PC-9 (cell line): ENCODE measurements at regions not wholly inside any gene's neighbourhood (a gene's known extent, or its start where the extent isn't known, plus 50 kb on each side); places are given as distances from the start of the nearest gene placed in this dataset.
"Not testable (repeated sequence)": the region's sequence is repeated elsewhere in the genome, so short reads cannot be mapped to it uniquely, and the experiment has no call there.

ENCODE experiments used
- BruUV-seq: library from RNA; stranded (reverse); fragments of 400-500 nt; replicated peaks from 2 replicates; lab custom pipeline; 2021; lab: Mats Ljungman, UMichigan
- CTCF ChIA-PET: fragments of 300-600 bp; sonication (Branson Sonifier 250); formaldehyde crosslinking; loops from one replicate; lab custom pipeline; 2022; ENCODE audit warnings: antibody characterized with exemption; lab: Charles Lee
- POLR2A ChIA-PET: fragments of 300-600 bp; sonication (Branson Sonifier 250); formaldehyde crosslinking; loops from one replicate; lab custom pipeline; 2022; ENCODE audit warnings: antibody characterized with exemption; ENCODE audit not compliant: unreplicated experiment; lab: Charles Lee
- DNase-seq, 2 experiments: peaks; one replicate each; pipeline versions ENCODE4 v3.0.0 to v3.0.0-alpha.2; 2015 to 2022; ENCODE audit warnings: mixed read lengths in 1 of 2
- H2AFZ ChIP-seq: fragments of 200-600 bp; sonication (generic); 2 replicates; pipeline ENCODE4 v1.8.1; 2017; ENCODE audit warnings: antibody characterized with exemption
- H3F3A ChIP-seq: fragments of 200-600 bp; sonication (generic); 2 replicates; pipeline ENCODE4 v1.8.1; 2017; ENCODE audit warnings: antibody characterized with exemption, mild to moderate bottlenecking, low read depth; ENCODE audit not compliant: insufficient read depth
- H3K27ac ChIP-seq: fragments of 200-600 bp; sonication (generic); 2 replicates; pipeline ENCODE4 v1.6.1; 2016; ENCODE audit warnings: mixed run types
- H3K27me3 ChIP-seq: fragments of 200-600 bp; sonication (generic); 2 replicates; pipeline ENCODE4 v1.6.1; 2016; ENCODE audit warnings: low read depth, mixed run types; ENCODE audit not compliant: insufficient read depth
- H3K36me3 ChIP-seq: fragments of 200-600 bp; sonication (generic); 2 replicates; pipeline ENCODE4 v1.6.1; 2016; ENCODE audit warnings: low read depth, mixed run types
- H3K4me1 ChIP-seq: fragments of 200-600 bp; sonication (generic); replicated peaks from 2 replicates; pipeline ENCODE4 v1.6.1; 2016; ENCODE audit warnings: mixed run types; ENCODE audit not compliant: insufficient read depth
- H3K4me2 ChIP-seq: fragments of 200-600 bp; sonication (generic); 2 replicates; pipeline ENCODE4 v1.6.1; 2017; ENCODE audit warnings: mixed run types
- H3K4me3 ChIP-seq: fragments of 200-600 bp; sonication (generic); 2 replicates; pipeline ENCODE4 v1.6.1; 2016; ENCODE audit warnings: mixed run types
- H3K79me2 ChIP-seq: fragments of 200-600 bp; sonication (generic); 2 replicates; pipeline ENCODE4 v1.6.1; 2017; ENCODE audit warnings: low read depth, mixed run types
- H3K9me2 ChIP-seq: fragments of 200-600 bp; sonication (generic); 2 replicates; pipeline ENCODE4 v1.8.1; 2017; ENCODE audit warnings: mild to moderate bottlenecking; ENCODE audit not compliant: insufficient read depth
- H3K9me3 ChIP-seq: fragments of 200-600 bp; sonication (generic); 2 replicates; pipeline ENCODE4 v1.8.1; 2016; ENCODE audit warnings: low read depth; ENCODE audit not compliant: insufficient read depth
- H4K20me1 ChIP-seq: fragments of 200-600 bp; sonication (generic); 2 replicates; pipeline ENCODE4 v1.8.1; 2017; ENCODE audit not compliant: insufficient read depth
- EZH2 ChIP-seq: fragments of 200-600 bp; sonication (generic); IDR thresholded peaks from 2 replicates; pipeline ENCODE4 v1.8.0; 2017; ENCODE audit warnings: antibody characterized with exemption, low read depth
- intact Hi-C: fragments of 100-400 bp; cut with micrococcal nuclease; formaldehyde crosslinking; loops from one replicate; pipeline ENCODE4 v1.10.0; 2022; ENCODE audit not compliant: unreplicated experiment
- TF ChIP-seq, protein P1 (sequence below): fragments of 200-600 bp; sonication (generic); conservative IDR thresholded peaks from 2 replicates; pipeline ENCODE4 v1.6.1; 2017; ENCODE audit warnings: mixed run types, antibody characterized with exemption, mild to moderate bottlenecking, moderate library complexity

DNA sequence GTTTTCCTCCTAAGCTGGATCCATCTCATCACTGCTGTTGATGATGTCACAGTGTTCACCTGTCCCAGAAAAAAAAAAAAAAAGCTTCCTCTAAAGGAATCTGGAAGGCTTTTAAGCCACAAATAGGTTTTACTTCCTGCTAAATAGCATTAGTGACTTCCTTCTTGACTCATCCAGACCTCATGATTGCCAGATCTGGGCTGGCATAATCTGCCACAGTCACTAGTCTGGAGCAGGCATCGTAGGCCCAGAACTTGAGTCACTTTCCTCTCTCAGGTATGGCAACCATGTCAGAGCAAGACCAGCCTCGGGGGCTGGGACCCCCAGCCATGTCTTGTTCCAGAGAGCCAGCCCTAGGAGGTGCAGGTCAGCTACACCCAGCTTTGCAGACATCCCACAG, 266.5 kb upstream of the CADM2 start:
- H3K4me2 ChIP-seq, result no peak overlapping the region
- ChIA-PET CTCF (no interaction called here), POLR2A (no interaction called here)
- H3K27ac ChIP-seq, result no peak overlapping the region
- no peaks in the 10 kb centered on the region for H3K4me1 ChIP-seq
- no peaks in the 10 kb centered on the region for H3K79me2 ChIP-seq
- H3K27me3 ChIP-seq, result no peaks in the 10 kb centered on the region
- H3K9me3 ChIP-seq, result no peaks in the 10 kb centered on the region
- no peaks in the 10 kb centered on the region; the same call in 1 of the 2 replicates for H3F3A ChIP-seq
- no peaks in the 10 kb centered on the region for H3K9me2 ChIP-seq
- DNase-seq, result peak; percentile 9 to 48
- no peak overlapping the region for H2AFZ ChIP-seq
- no peaks in the 10 kb centered on the region for H4K20me1 ChIP-seq
- no TSS peak for BruUV-seq
- intact Hi-C loops, result no loop called here
- TF ChIP-seq, protein P1, sequence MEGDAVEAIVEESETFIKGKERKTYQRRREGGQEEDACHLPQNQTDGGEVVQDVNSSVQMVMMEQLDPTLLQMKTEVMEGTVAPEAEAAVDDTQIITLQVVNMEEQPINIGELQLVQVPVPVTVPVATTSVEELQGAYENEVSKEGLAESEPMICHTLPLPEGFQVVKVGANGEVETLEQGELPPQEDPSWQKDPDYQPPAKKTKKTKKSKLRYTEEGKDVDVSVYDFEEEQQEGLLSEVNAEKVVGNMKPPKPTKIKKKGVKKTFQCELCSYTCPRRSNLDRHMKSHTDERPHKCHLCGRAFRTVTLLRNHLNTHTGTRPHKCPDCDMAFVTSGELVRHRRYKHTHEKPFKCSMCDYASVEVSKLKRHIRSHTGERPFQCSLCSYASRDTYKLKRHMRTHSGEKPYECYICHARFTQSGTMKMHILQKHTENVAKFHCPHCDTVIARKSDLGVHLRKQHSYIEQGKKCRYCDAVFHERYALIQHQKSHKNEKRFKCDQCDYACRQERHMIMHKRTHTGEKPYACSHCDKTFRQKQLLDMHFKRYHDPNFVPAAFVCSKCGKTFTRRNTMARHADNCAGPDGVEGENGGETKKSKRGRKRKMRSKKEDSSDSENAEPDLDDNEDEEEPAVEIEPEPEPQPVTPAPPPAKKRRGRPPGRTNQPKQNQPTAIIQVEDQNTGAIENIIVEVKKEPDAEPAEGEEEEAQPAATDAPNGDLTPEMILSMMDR, result no peak
- no peak for TF ChIP-seq EZH2
- H3K4me3 ChIP-seq, result no peak overlapping the region
- no peaks in the 10 kb centered on the region for H3K36me3 ChIP-seq

DNA sequence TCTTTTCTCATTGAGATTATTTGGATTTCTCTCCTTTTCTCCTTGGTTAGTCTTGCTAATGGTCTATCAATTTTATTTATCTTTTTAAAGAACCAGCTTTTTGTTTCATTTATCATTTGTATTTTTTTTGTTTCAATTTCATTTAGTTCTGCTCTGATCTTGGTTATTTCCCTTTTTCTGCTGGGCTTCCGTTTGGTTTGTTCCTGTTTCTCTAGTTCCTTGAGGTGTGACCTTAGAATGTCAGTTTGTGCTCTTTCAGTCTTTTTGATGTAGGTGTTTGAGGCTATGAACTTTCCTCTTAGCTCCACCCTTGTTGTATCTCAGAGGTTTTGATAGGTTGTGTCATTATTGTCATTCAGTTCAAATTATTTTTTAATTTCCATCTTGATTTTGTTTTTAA, 248.5 kb upstream of the CADM2 start:
- H3K27ac ChIP-seq, H3F3A ChIP-seq, H3K4me3 ChIP-seq, H3K4me1 ChIP-seq, H2AFZ ChIP-seq, H3K27me3 ChIP-seq, CTCF ChIA-PET, POLR2A ChIA-PET, H3K9me3 ChIP-seq, BruUV-seq, H3K79me2 ChIP-seq, H4K20me1 ChIP-seq, intact Hi-C loops, DNase-seq, H3K9me2 ChIP-seq, H3K36me3 ChIP-seq, H3K4me2 ChIP-seq: not testable (repeated sequence)

DNA sequence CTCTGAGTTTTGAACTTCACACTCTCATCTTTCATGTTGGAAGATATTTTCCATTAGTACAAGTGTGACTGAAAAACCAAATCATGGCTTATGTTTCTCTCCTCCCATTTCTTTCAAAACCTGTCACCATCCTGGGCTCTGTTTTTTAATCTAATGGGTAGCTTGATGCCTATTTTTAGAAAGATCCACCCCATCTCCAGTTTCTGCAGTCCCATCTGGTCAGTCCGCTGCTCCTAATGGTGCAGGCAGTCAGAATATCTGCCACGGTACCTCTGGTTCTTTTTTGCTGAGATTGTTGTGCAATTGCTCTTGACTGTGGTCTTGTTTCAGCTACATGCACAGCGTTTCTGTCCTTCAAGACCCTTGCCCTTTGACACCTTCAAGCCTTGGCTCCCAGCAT, 240.9 kb upstream of the CADM2 start:
- Histone ChIP-seq H3F3A (no peaks in the 10 kb centered on the region), H4K20me1 (no peaks in the 10 kb centered on the region), H3K4me2 (no peak overlapping the region), H3K4me1 (no peaks in the 10 kb centered on the region), H3K36me3 (no peaks in the 10 kb centered on the region), H3K9me2 (no peaks in the 10 kb centered on the region), H3K4me3 (no peak overlapping the region), H3K27ac (no peak overlapping the region), H3K79me2 (no peaks in the 10 kb centered on the region), H3K27me3 (no peaks in the 10 kb centered on the region), H3K9me3 (no peaks in the 10 kb centered on the region), H2AFZ (no peak overlapping the region)
- ChIA-PET POLR2A (no interaction called here), CTCF (no interaction called here)
- intact Hi-C loops, result no loop called here
- TF ChIP-seq, protein P1, result no peak
- no peak for TF ChIP-seq EZH2
- no TSS peak for BruUV-seq
- DNase-seq, result no peak

DNA sequence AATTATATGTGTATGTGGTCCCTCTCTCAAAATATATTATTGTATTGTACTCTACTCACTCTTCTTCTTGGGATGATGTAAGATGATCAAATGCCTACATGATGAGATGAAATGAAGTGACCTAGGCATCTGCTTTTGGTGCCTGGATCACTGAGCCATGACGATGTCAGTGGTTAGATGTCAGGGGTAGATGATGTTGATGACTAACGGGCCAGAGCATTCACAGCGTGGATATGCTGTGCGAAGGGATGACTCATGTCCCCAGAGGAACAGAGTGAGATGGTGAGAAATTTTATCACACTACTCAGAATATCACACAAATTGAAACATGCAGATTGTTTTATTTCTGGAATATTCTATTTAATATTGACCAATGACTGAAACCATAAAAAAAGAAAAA, 233.9 kb upstream of the CADM2 start:
- ChIA-PET POLR2A (no interaction called here), CTCF (no interaction called here)
- no peaks in the 10 kb centered on the region for H3K9me2 ChIP-seq
- no TSS peak for BruUV-seq
- no peaks in the 10 kb centered on the region for H3K79me2 ChIP-seq
- no peaks in the 10 kb centered on the region for H4K20me1 ChIP-seq
- no peak for TF ChIP-seq EZH2
- TF ChIP-seq, protein P1, result no peak
- H3K9me3 ChIP-seq, result no peaks in the 10 kb centered on the region
- intact Hi-C loops, result no loop called here
- H2AFZ ChIP-seq, result no peak overlapping the region
- H3K36me3 ChIP-seq, result no peaks in the 10 kb centered on the region
- H3K4me3 ChIP-seq, result no peak overlapping the region
- peak; percentile 12 to 45 for DNase-seq
- H3K4me2 ChIP-seq, result no peak overlapping the region
- H3K27me3 ChIP-seq, result no peaks in the 10 kb centered on the region
- no peaks in the 10 kb centered on the region for H3K4me1 ChIP-seq
- no peaks in the 10 kb centered on the region for H3F3A ChIP-seq
- no peak overlapping the region for H3K27ac ChIP-seq
